SJCRH30 (cell line): ENCODE measurements at regions not wholly inside any gene's neighbourhood (a gene's known extent, or its start where the extent isn't known, plus 50 kb on each side); places are given as distances from the start of the nearest gene placed in this dataset.

ENCODE experiments used
- DNase-seq, 2 experiments: peaks; one replicate each; pipeline ENCODE4 v3.0.0-alpha.2; 2015 to 2020
- H3K27ac ChIP-seq: fragments of 250-450 bp; sonication (Bioruptor Pico); 2 replicates; pipeline ENCODE4 v1.5.1; 2020; ENCODE audit warnings: mild to moderate bottlenecking, moderate library complexity
- H3K27me3 ChIP-seq: fragments of 250-450 bp; sonication (Bioruptor Pico); 2 replicates; pipeline ENCODE4 v1.5.1; 2020; ENCODE audit warnings: mild to moderate bottlenecking, moderate library complexity
- H3K36me3 ChIP-seq: fragments of 250-450 bp; sonication (Bioruptor Pico); 2 replicates; pipeline ENCODE4 v1.5.1; 2020; ENCODE audit warnings: mild to moderate bottlenecking, moderate library complexity
- H3K4me1 ChIP-seq: fragments of 250-450 bp; sonication (Bioruptor Pico); 2 replicates; pipeline ENCODE4 v1.5.1; 2020; ENCODE audit warnings: mild to moderate bottlenecking, moderate library complexity
- H3K4me3 ChIP-seq: fragments of 250-450 bp; sonication (Bioruptor Pico); 2 replicates; pipeline ENCODE4 v1.5.1; 2020; ENCODE audit warnings: mild to moderate bottlenecking, moderate library complexity
- H3K9me3 ChIP-seq: fragments of 250-450 bp; sonication (Bioruptor Pico); replicated peaks from 2 replicates; pipeline ENCODE4 v1.5.1; 2020; ENCODE audit warnings: mild to moderate bottlenecking, moderate library complexity

GRCh38 chr2:67289921-67290371, 107.2 kb upstream of the ETAA1 start:
- DNase-seq: no peak
- H3K27ac ChIP-seq: no peak overlapping the region

DNA sequence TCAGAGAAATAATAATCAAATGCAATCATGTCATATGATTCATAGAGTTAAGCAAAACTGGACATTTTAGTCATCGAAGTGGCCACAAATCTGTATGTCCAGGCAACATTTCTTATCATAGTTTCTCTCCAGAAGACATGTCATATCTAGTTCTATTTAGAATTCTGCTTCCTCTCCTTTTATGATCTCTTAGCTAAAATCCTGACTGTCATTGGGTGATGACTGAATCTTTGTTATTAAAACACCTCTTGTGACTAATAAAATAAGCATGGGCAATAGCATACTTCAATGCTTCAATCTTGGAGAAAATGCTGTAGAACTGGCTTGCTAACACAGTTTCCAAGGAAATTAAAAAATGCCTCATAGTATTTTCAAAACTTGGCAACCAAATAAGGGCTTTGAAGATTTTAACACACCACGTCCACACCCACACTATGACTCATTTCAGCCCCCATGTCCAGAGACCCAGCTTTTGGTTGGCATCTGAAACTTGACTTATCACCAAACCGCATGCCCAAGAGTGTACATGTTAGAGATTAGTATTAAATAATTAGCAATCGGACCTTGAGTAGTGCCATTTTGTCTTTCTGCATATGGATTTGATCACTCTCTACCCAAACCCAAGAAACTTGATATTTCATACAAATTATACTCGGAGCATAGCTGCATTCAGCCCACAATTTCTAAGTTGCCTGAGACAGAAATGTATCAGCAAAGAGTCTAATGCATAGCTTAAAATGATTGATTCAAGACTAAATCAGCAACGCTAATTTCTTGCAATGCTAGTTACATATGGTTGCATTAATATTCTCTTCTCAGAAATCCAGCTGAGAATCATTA, 106.5 kb upstream of the ETAA1 start:
- DNase-seq: no peak
- H3K4me1 ChIP-seq: no peaks in the 10 kb centered on the region
- no peak overlapping the region for H3K27ac ChIP-seq
- H3K27me3 ChIP-seq: no peaks in the 10 kb centered on the region; the same call in 1 of the 2 replicates
- H3K4me3 ChIP-seq: no peak overlapping the region
- H3K9me3 ChIP-seq: no peaks in the 10 kb centered on the region
- H3K36me3 ChIP-seq: no peaks in the 10 kb centered on the region

More at GRCh38 chr2:67289921-67290371, 107.2 kb upstream of the ETAA1 start:
- H3K4me1 ChIP-seq: no peaks in the 10 kb centered on the region
- no peaks in the 10 kb centered on the region; the same call in 1 of the 2 replicates for H3K27me3 ChIP-seq
- H3K9me3 ChIP-seq: no peaks in the 10 kb centered on the region
- H3K36me3 ChIP-seq: no peaks in the 10 kb centered on the region
- no peak overlapping the region for H3K4me3 ChIP-seq

- H3K4me3 ChIP-seq: no peak overlapping the region
- no peak for DNase-seq
- no peaks in the 10 kb centered on the region for H3K4me1 ChIP-seq
- H3K36me3 ChIP-seq: no peaks in the 10 kb centered on the region
- H3K27me3 ChIP-seq: peaks cover 8% of the 10 kb centered on the region
- H3K9me3 ChIP-seq: no peaks in the 10 kb centered on the region
- H3K27ac ChIP-seq: no peak overlapping the region
These were observed 102.9 kb upstream of the ETAA1 start for GRCh38 chr2:67294218-67294617.

DNA sequence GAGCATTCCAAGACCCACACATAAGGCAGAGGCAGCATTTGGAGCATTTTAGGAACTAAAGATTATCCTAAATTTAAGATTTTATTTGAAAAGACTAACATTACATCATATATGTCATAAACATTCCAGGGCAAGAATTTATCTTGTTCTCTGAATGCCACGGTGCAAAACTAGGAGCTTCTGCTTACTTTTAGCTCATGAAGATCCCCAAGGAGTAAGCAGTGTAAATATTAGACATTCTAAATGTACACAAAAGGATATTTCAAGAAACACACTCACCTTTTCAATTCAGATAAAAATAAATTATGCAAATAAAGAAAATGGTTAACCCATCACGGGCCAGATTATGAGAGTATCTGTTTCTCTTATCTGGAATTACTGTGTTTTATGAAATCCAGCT, 101.7 kb upstream of the ETAA1 start:
- H3K4me3 ChIP-seq: no peak overlapping the region
- no peaks in the 10 kb centered on the region for H3K9me3 ChIP-seq
- no peaks in the 10 kb centered on the region for H3K36me3 ChIP-seq
- peaks cover 11% of the 10 kb centered on the region for H3K27me3 ChIP-seq
- no peak overlapping the region for H3K27ac ChIP-seq
- no peaks in the 10 kb centered on the region for H3K4me1 ChIP-seq
- no peak for DNase-seq

- H3K27me3 ChIP-seq: peaks cover 11% of the 10 kb centered on the region
- no peak overlapping the region for H3K27ac ChIP-seq
- H3K4me1 ChIP-seq: no peaks in the 10 kb centered on the region
- DNase-seq: no peak
- no peaks in the 10 kb centered on the region for H3K36me3 ChIP-seq
- no peak overlapping the region for H3K4me3 ChIP-seq
- H3K9me3 ChIP-seq: no peaks in the 10 kb centered on the region
These were observed 101.3 kb upstream of the ETAA1 start for GRCh38 chr2:67295851-67296250.

DNA sequence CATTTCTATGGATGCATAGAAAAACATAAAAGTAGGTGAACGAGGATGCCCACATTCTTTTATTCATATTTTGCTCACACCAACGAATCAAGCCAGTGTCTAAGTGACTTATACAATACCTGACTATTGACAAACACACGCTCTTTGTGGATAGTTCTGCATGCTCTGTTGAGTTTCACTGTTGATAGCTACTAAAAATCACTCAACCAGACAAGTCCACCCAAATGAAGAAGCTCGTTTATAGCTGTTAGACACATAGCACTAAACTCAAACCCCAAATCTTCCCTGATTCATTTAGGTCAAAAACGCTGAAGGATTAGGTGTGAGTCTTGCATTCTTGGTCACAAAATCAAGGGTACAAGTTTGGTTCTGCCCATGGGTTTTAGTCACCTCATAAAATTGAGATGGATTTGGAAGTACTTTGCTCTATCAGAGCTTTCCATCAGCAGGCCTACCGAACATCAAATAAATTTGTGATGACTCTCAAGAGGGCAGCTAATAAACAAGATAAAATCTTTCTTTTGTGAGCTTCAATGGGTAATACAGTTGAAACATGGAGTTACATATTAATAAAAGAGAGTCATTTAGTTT, 92.7 kb upstream of the ETAA1 start:
- no peak for DNase-seq
- H3K4me3 ChIP-seq: no peak overlapping the region
- H3K9me3 ChIP-seq: no peaks in the 10 kb centered on the region
- no peak overlapping the region for H3K27ac ChIP-seq
- H3K27me3 ChIP-seq: peaks cover 7% of the 10 kb centered on the region; the same call in 1 of the 2 replicates
- H3K36me3 ChIP-seq: no peaks in the 10 kb centered on the region
- no peaks in the 10 kb centered on the region for H3K4me1 ChIP-seq

GRCh38 chr2:67309281-67309680, 87.9 kb upstream of the ETAA1 start:
- H3K9me3 ChIP-seq: no peaks in the 10 kb centered on the region
- no peaks in the 10 kb centered on the region for H3K36me3 ChIP-seq
- no peak overlapping the region for H3K4me3 ChIP-seq
- 0 out of 2 replicates have a peak, but pooled peaks cover 2% of the 10 kb centered on the region for H3K27me3 ChIP-seq
- DNase-seq: no peak
- no peak overlapping the region for H3K27ac ChIP-seq
- no peaks in the 10 kb centered on the region for H3K4me1 ChIP-seq

DNA sequence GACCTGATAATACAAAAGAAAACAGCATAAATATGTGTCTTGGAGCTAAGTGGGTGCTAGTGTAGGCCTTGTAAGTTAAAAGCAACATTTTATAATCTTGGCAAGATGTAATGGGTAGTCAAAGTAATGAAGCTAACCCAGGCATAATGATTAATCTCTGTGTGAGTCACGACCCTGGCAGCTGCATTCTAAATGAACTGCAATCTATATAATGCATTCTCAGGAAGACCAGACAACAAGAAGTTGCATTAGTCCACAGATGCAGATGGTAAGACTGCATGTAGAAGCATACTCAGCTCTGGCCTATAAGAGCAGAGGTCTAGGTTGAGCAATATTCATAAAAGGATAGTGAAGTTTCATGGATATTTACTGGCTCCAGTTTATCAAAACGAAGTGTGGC, 85.6 kb upstream of the ETAA1 start:
- Histone ChIP-seq H3K4me3 (no peak overlapping the region), H3K4me1 (no peaks in the 10 kb centered on the region), H3K27me3 (0 out of 2 replicates have a peak, but pooled peaks cover 10% of the 10 kb centered on the region), H3K27ac (no peak overlapping the region), H3K36me3 (no peaks in the 10 kb centered on the region), H3K9me3 (no peaks in the 10 kb centered on the region)
- DNase-seq: no peak

DNA sequence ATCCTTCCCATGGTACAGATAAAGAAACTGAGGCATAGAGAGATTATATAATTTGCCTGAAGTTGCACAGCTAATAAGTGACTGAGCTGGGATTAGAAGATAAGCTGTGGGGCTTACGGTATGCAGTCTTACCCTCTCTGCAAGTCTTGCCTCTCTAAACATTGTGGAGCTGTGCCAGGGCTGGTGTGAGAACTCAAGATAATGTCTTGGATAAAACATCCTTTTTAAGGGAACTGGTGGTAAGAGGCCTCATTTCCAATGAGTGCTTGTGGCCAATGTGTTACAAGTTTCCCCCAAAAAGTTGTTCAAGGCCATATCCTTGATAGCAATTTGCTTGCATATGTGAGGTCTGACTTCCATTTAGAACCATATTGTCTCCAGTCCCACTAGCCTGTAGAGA, 84.3 kb upstream of the ETAA1 start:
- DNase-seq: no peak
- H3K9me3 ChIP-seq: no peaks in the 10 kb centered on the region

GRCh38 chr2:67313536-67313935, 83.6 kb upstream of the ETAA1 start:
- Histone ChIP-seq H3K9me3 (no peaks in the 10 kb centered on the region), H3K4me1 (no peaks in the 10 kb centered on the region), H3K36me3 (no peaks in the 10 kb centered on the region)

More for the DNA sequence above, 84.3 kb upstream of the ETAA1 start:
- H3K27me3 ChIP-seq: 0 out of 2 replicates have a peak, but pooled peaks cover 10% of the 10 kb centered on the region
- no peaks in the 10 kb centered on the region for H3K4me1 ChIP-seq
- no peaks in the 10 kb centered on the region for H3K36me3 ChIP-seq
- H3K4me3 ChIP-seq: no peak overlapping the region
- no peak overlapping the region for H3K27ac ChIP-seq

GRCh38 chr2:67318031-67318430, 79.1 kb upstream of the ETAA1 start:
- Histone ChIP-seq H3K4me3 (no peak overlapping the region), H3K36me3 (no peaks in the 10 kb centered on the region), H3K4me1 (no peaks in the 10 kb centered on the region), H3K27me3 (0 out of 2 replicates have a peak, but pooled peaks cover 10% of the 10 kb centered on the region), H3K27ac (no peak overlapping the region), H3K9me3 (no peaks in the 10 kb centered on the region)
- no peak for DNase-seq

More at GRCh38 chr2:67313536-67313935, 83.6 kb upstream of the ETAA1 start:
- no peak for DNase-seq
- H3K27ac ChIP-seq: no peak overlapping the region
- 0 out of 2 replicates have a peak, but pooled peaks cover 10% of the 10 kb centered on the region for H3K27me3 ChIP-seq
- no peak overlapping the region for H3K4me3 ChIP-seq

DNA sequence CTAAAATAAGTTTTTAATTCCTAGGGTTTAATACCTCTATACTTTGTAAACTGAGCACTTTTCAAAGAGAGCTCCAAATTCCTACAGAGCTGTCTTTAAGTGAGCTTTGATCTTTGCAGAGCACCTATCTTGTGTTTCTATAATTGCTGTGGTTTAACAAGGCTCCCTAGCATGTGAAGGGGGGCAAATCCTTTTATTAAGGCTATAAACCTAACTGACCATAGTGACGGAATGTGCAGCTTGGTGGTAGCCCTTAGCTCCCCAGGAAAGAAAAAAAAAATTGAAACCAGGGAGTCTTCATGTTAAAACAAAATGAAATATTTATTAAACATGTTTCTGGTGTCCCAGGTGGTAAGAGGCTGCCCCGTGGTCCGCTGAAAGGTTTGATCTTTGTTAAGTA, 78.6 kb upstream of the ETAA1 start:
- Histone ChIP-seq H3K27me3 (0 out of 2 replicates have a peak, but pooled peaks cover 10% of the 10 kb centered on the region), H3K4me1 (no peaks in the 10 kb centered on the region), H3K9me3 (no peaks in the 10 kb centered on the region), H3K36me3 (no peaks in the 10 kb centered on the region), H3K4me3 (no peak overlapping the region), H3K27ac (no peak overlapping the region)
- DNase-seq: no peak

GRCh38 chr2:67318993-67319481, 78.1 kb upstream of the ETAA1 start:
- no peak overlapping the region for H3K27ac ChIP-seq
- no peak for DNase-seq
- H3K27me3 ChIP-seq: 0 out of 2 replicates have a peak, but pooled peaks cover 10% of the 10 kb centered on the region
- H3K9me3 ChIP-seq: no peaks in the 10 kb centered on the region
- H3K36me3 ChIP-seq: no peaks in the 10 kb centered on the region
- H3K4me1 ChIP-seq: no peaks in the 10 kb centered on the region
- H3K4me3 ChIP-seq: no peak overlapping the region

GRCh38 chr2:67320861-67321587, 76.1 kb upstream of the ETAA1 start:
- no peak overlapping the region for H3K4me3 ChIP-seq
- no peak overlapping the region for H3K27ac ChIP-seq
- DNase-seq: no peak
- H3K27me3 ChIP-seq: 0 out of 2 replicates have a peak, but pooled peaks cover under 1% of the 10 kb centered on the region
- H3K4me1 ChIP-seq: no peaks in the 10 kb centered on the region
- H3K36me3 ChIP-seq: no peaks in the 10 kb centered on the region
- no peaks in the 10 kb centered on the region for H3K9me3 ChIP-seq

DNA sequence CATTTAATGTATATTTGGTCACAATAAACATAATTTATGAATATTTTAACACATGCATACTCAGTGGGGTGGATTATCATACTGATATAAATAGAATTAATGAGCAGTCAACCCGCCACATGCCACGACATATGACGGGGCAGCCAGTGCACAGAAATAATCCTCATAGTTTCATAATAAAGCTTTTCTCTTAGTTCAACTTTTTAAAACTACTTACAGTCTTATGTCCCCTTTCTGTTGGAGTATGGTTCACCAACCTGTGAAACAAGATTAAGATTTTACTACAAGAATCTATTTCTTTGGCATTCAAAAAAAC, 75.6 kb upstream of the ETAA1 start:
- Histone ChIP-seq H3K36me3 (no peaks in the 10 kb centered on the region), H3K9me3 (no peaks in the 10 kb centered on the region), H3K4me1 (no peaks in the 10 kb centered on the region), H3K27ac (no peak overlapping the region), H3K4me3 (no peak overlapping the region), H3K27me3 (no peaks in the 10 kb centered on the region)
- DNase-seq: no peak
